ENCODE measurements at regions not wholly inside any gene's neighbourhood (a gene's known extent, or its start where the extent isn't known, plus 50 kb on each side); places are given as distances from the start of the nearest gene placed in this dataset.

DNA sequence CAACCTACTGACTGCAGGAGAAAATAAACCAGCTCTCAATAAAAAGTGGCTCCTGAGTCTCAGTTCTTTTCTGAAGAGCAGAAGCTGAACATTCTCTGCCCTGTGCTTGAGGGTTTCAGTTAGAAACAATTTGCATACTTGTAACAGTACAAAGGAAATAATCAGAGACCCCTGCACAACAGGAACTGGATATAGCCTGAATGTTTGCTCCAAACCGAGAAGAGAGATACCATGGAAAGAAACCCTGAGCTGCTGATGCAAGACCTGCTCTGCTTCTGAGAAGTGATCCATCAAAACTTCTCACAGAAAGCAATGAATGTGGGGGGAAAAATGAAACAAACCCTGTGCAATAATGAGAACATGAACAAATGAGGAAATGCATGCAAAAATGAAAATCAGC is 592.9 kb downstream of the SEMA5A start:
- TF ChIP-seq, protein P1, sequence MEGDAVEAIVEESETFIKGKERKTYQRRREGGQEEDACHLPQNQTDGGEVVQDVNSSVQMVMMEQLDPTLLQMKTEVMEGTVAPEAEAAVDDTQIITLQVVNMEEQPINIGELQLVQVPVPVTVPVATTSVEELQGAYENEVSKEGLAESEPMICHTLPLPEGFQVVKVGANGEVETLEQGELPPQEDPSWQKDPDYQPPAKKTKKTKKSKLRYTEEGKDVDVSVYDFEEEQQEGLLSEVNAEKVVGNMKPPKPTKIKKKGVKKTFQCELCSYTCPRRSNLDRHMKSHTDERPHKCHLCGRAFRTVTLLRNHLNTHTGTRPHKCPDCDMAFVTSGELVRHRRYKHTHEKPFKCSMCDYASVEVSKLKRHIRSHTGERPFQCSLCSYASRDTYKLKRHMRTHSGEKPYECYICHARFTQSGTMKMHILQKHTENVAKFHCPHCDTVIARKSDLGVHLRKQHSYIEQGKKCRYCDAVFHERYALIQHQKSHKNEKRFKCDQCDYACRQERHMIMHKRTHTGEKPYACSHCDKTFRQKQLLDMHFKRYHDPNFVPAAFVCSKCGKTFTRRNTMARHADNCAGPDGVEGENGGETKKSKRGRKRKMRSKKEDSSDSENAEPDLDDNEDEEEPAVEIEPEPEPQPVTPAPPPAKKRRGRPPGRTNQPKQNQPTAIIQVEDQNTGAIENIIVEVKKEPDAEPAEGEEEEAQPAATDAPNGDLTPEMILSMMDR (IDR thresholded peaks at IDR 0.05) = no peak
- no peak for TF ChIP-seq POLR2AphosphoS5 (IDR thresholded peaks at IDR 0.05)
- no peak for TF ChIP-seq POLR2A (IDR thresholded peaks at IDR 0.05)
